ENCODE measurements at regions not wholly inside any gene's neighbourhood (a gene's known extent, or its start where the extent isn't known, plus 50 kb on each side); places are given as distances from the start of the nearest gene placed in this dataset.

DNA sequence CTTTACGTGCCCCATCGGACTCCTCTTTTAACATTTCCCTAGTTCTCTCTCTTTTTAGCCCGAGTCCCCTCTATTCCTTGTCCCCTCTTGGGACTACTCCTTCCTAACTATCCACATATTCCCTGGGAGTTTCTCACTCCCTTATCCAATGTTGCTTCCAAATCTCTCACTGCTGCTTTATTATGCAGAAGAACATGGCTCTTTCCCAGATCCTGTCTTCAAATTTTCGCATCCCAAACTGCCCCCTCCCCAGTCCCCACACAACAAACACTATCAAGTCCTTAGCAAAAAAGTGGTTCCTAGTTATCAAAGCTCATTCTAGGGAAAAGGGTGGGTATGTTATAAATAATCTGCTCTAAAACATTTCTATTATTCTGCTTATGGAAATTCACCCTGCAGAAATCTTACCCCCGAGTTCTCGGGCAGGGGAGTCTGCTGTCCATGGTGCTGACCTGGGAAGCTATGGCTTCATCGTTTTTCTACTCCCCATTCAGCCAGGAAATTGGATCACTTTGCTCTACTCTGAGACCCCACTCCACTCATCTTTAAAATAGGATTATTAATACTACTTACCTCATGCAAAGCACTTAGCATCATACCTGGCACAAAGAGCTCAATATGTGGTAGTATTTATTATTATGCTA lies 393.5 kb downstream of the BUD13 start:
- TF ChIP-seq, protein P1, sequence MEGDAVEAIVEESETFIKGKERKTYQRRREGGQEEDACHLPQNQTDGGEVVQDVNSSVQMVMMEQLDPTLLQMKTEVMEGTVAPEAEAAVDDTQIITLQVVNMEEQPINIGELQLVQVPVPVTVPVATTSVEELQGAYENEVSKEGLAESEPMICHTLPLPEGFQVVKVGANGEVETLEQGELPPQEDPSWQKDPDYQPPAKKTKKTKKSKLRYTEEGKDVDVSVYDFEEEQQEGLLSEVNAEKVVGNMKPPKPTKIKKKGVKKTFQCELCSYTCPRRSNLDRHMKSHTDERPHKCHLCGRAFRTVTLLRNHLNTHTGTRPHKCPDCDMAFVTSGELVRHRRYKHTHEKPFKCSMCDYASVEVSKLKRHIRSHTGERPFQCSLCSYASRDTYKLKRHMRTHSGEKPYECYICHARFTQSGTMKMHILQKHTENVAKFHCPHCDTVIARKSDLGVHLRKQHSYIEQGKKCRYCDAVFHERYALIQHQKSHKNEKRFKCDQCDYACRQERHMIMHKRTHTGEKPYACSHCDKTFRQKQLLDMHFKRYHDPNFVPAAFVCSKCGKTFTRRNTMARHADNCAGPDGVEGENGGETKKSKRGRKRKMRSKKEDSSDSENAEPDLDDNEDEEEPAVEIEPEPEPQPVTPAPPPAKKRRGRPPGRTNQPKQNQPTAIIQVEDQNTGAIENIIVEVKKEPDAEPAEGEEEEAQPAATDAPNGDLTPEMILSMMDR (IDR thresholded peaks at IDR 0.05): no peak
- TF ChIP-seq POLR2A (IDR thresholded peaks at IDR 0.05): no peak

Measured in esophagus squamous epithelium (tissue), 4 donors.